Midbrain (tissue), 1 donor: ENCODE measurements at regions not wholly inside any gene's neighbourhood (a gene's known extent, or its start where the extent isn't known, plus 50 kb on each side); places are given as distances from the start of the nearest gene placed in this dataset.

Source experiments
- DNase-seq: peaks from one replicate; lab custom pipeline; 2025; lab: John Stamatoyannopoulos, UW

DNA sequence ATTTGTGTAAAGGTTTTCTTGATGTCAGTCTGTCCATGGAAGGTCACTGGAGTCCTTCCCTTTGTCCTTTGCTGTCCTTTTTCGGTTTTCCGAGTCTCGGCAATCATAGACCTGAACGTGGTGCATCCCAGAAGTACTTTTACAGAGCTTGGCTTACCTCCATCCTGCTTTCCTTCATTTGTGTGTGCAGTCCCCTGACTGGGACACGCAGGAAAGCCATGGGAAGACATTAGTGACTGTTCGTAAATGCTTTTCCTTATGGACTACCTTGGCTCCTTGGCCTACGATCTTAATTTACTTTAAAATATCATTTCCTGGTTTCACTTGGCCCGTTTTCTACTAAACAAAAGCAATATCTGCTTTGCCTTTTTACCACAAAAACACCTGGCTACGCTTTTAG, 328.4 kb upstream of the RARB start:
- no peak for DNase-seq

DNA sequence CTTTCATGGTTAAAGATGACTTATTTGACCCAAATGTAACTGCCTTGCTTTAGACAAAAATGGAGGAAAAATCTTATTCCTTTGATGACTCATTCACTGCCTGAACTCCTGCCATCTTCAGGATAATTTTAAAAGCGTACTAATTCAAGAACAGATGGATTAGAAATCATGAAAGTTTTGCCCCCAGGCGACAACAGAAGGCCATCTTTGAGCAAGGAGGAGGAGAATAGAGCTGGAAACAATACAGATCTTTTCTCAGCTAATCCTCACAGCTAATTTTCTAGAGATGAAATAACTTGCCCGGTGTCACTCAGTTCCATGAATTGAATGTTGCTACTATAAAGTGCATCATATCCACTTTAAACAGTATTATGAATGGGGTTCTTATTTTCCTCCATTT, 324.7 kb upstream of the RARB start:
- DNase-seq: no peak

DNA sequence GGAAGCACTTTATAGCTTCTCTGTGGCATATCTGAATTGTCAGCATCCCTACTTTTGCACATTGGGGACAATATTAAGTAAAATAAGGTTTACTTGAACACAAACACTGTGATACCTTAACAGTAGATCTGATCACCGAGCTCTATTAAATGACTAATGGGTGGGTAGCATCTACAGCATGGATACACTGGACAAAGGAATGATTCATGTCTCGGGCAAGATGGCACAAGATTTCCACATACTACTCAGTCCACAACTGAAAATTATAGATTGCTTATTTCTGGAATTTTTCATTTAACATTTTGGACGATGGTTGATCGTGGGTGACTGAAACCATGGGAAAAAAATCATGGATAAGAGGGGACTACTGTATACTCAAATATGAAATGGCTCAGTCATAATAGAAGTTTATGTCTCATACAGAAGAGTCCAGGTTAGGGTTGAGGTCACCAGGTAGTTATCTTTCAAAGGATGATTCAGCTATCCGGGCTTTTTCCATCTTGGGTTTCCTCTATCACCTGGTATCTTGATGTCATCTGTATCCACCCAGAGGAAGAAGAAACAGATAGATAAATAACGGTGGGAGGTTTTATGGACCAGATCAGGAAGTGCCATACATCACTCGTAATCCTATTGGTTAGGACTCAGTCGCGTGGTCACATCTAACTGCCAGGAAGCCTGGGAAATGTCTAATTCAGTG, 320.0 kb upstream of the RARB start:
- DNase-seq: no peak

DNA sequence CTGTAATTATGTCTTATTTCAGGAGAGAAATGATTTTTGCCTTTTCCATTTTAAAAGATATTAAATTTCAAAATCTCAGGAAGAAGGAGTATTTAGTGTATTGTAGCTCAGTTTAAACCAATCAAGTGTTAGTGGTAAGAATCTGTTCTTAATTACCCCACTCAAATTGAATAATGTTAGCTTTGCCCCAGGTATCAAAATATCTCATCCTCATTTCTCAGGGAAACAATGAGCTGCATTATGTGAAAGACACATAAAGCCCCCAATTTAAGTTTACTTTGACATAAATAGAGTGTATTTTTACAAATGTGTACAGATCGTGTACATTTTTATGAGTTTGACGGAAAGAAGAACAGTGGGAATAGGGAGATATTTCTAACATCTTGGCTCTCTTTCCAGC, 317.4 kb upstream of the RARB start:
- DNase-seq: no peak

DNA sequence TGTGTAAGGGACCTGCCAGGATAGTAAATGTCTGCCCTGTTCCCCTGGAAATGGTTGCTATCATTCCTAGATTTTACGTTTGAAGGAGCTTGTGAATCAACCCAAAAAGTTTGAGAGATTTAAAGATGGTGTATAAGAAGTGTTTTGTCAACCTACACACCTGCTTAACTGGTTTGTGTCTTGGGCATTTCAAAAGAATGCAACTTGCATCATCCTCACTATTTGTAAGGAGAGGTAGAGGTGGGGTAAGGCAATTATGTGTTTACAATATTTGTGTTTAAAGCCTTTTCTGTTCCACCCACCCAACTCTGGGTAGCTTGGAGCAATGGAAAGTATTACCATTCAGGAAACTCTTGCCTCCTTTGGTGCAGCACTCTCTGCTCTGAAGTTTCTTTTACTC, 314.2 kb upstream of the RARB start:
- DNase-seq: no peak

DNA sequence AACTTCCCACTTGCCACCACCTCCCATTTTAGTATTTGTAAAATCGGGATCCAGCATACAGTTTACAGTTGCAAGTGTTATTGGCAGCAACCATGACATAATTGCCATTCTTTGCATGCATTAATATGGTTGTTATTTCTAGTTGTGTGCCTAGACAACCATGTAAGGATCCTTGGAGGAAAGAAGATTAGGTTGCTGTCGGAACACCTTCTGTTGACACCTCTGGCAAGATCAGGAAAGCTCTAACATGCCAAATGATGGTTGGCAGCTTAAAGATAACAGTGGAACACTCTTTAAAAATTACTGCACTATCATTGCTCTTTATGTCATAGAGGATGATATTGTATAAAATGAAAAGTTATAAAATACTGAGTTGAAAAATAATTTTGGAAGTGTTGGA, 313.5 kb upstream of the RARB start:
- no peak for DNase-seq

DNA sequence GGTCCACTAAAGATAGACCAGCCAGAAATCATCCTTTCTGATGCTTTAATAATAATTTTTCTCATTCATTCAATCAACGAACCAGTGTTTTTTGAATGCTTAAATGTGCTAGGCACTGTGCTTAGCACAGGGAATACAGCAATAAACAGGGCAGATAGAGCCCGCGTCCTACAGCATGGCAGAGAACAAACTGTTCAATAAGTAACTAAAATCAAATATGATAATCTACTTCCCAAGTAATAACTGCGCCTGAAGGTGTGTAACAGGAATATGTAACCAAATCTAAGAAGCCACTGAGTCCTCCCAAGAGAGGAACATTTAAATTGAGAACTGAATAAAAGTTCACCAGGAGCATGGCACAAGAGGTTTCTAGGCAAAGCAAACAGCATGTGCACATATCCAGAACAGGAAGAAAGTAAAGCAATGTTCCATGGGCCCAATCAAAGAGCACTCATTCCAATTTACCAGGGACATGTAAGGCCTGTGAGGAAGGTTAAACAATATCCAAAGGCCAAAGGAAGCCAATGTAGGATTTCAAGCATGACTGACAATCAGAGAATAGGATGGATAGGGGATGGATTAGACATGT, 311.0 kb upstream of the RARB start:
- DNase-seq: no peak

DNA sequence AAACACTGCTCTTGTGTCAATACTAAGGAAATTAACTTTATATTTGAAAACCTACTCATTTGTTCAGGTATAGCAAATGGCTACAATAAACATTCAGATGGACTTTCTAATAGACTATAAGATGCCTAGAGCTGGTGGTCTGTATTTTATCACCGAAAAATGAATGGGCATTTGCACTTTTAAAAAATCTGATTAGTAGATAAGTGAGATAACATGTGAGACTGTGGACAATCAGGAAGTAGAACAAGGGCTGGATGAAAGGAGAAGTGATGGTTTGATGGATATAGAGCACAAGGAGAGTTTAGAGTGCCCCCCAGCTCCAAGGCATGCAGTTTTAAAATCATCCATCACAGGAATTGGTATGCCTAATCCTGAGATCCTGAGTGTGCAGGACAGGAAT, 308.4 kb upstream of the RARB start:
- DNase-seq: no peak

DNA sequence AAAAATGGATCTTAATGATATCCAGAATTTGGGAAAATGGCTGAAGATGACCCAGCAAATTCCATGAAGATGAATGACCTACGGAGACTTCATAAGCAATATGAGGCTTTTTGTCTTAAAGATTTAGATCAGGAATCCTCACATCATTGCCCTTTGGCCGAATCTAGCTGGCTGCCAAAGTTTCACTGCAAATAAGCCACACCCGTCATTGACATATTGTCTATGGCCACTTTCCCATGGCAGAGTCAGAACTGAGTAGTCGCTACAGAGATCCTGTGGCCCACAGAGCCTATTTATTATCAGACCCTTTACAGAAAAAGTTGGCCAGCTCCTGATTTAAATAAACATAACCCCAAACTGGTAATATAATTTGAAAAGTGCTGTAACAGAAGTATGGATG, 307.4 kb upstream of the RARB start:
- no peak for DNase-seq

DNA sequence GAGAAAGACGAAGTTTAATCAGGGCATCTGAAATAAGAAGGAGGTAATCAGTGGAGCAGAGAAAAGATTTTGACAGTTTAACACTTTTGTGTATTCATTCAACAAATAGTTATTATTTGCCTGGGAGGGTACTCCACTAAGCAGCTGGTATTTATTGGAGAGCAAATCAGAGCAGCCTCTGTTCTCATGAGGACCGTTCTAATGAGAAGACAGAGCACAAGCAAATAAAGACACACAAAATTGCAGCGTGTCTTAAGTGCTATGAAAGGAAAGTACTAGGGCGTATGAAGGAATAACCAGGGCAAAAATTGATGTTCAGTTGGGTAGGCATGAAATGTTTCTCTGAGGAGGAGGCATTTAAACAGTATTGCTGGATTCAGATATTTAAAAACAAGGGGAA, 302.9 kb upstream of the RARB start:
- DNase-seq: no peak

DNA sequence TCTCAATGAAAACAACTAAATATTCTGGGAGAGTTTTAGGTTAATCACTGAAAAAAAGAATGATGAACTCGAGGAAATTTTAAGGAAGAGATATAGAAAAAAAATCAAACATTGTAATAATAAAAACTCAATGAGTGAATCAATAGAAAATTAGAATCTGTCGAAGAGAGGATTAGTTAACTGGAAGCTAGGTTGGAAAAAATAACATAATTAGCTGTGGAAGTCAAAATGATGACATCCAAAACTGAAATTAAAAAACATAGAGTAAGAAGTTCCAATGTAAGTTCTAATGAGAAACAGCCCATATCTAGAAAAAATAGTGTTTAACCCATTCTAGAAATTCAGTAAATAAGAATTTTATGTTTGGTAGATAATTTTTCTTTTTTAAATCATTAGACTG, 299.3 kb upstream of the RARB start:
- no peak for DNase-seq

DNA sequence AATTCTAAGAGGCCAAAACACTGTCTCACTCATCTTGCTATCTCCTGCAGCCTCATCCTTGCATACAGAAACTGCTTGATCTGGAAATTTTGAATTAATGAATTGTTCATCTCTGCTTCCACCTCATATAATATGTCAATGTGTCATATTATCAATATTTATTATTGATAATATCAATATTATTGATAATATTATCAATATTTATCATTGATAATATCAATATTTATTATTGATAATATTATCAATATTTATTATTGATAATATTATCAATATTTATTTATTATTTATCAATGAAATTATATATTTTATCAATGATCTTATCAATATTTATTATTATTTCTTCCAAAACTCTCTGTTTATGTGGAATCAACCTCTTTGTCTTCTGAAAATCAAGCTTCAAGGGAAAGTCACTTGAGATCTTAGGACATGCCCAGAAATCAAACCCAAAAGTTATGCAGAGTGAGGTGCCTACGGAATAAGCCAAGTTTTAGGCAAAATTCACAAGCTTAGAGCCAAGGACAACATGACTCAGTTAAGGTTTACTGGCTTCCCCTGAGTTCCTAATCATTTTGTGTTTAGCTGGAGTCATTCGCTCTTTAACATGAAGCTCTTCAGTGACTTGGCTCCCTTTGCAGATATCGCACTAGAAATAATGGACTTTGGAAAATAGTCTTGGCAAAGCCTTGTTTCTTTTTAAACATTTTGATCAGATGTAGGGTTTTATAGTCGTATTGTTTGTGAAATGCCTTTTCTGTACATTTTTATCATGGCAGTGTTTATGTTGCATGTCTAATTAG, 297.1 kb upstream of the RARB start:
- no peak for DNase-seq

DNA sequence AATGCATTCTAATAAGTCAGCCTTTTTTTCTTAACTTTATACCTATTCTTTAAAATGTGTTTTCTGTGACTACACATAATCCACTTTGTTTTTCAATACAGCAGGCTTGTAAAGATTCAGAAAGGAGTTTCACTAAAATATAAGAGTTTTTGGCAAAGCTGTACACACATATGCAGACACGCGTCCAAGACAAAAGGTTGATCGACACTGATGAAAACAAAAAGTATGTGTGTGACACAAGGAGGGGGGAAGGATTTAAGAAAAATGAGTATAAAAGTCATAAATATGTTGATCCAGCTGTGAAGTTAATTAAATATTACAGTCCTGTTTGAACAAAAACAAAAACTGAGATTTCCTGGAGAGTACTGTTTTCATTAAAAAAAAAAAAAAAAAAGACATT, 294.5 kb upstream of the RARB start:
- DNase-seq: no peak

DNA sequence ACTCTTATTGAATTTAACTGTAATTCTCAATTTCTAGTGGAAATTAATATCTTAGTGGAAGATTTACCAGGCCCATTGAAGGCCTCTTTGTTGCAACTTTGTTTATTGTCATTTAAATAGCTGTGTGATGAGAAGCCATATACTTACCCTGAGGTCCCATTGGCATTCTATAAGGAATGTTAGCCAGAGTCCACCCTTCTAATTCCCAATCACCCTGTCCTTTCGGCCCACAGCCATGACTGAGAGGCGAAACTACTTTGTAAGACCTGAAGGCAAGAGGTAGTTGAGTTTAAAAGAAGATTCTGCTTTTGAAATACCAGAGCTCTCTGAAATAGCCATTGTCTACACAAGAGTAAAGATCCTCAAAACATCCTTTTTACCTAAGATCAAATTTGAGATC, 290.5 kb upstream of the RARB start:
- DNase-seq: no peak

DNA sequence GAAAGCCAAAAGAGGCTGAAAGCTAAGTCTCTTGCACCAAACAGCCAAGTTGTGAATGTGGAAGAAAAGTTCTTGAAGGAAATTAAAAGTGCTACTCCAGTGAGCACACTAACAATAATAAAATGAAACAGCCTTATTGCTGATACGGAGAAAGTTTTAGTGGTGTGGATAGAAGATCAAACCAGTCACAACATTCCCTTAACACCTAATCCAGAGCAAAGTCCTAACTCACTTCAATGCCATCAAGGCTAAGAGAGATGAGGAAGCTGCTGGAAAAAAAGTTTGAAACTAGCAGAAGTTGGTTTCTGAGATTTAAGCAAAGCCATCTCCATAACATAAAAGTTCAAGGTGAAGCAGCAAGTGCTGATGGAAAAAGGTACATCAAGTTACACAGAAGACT, 288.8 kb upstream of the RARB start:
- DNase-seq: no peak

DNA sequence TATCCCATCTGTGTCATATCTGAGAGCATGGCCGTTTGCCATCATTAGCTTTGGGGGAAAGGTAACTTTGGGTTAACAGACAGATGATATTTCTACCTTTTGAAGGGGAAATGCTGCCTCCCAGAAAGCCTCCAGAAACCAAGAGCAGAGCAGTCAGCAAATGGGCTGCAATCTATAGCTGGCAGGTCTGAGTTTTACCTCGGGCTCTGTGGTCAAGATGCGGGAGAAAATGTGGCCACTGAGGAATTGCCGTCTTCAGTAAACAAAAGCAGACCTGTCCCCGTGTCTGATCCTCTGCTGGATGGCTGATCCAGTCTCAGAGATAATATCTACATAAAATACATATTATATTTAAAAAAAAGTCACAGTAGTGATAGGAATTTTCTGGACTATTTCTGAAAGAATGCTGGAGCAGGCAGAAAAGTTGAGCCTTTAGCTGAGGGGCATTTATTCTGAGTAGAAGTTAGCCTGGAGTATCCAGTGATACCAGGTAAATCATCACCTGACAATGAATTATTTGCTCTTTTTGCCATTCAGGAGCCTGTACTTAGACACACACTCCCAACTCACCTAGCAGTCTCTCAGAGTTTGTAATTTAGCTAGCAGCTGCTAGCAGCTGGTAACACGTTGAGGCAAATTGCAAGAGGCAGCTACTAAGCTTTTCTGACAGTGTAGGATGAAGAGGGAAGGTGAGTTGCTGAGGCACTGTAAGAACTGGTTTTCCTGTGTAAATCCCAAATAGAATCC, 285.3 kb upstream of the RARB start:
- no peak for DNase-seq

DNA sequence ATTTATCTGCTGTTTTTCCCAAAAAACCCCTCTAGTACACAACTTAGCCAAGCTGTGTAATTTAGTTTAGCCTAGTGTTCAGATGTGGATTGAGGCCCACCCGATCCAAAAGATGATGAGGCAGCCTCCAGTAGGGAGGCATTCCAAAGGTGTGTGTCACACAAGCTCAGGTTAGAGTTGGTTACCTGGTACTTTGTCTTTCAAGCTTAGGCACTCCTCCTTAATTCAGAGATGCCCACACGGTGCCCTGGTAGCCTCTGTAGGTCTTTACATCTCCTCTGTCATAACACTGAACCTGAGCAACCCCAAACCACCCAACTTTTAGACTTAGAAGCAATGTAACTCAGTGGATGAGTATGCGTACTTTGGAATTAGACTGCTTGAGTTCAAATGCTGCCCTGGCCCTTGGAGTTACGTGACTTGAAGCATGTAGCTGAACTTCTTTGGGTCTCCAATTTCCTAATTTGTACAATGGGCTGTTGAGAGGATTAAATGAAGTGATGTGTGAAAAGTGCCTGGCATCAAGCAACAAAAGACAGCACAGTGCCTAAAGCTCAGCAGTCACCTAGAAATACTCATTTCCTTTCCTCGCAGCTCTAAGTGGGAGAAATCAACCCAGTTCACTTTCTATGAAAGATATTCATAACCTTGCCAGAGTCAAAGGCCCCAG, 284.6 kb upstream of the RARB start:
- DNase-seq: no peak

DNA sequence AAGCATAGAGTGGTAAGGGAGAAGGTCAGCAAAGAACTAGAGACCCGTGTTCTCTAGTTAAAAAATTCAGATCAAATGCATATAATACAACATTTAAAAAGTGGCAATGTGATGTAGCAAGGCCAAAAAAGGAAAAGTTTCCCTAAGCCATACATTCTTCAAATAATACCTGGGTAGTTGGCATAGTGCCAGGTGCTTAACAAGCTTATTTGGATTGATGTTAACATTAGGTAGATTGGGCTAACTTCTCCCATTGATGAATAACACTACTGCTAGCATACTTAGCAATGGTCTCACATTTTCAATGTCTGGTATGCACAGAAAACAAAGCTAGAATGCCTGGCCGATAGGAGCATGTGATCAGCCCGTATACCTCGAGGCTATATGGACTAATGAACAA, 283.6 kb upstream of the RARB start:
- no peak for DNase-seq

DNA sequence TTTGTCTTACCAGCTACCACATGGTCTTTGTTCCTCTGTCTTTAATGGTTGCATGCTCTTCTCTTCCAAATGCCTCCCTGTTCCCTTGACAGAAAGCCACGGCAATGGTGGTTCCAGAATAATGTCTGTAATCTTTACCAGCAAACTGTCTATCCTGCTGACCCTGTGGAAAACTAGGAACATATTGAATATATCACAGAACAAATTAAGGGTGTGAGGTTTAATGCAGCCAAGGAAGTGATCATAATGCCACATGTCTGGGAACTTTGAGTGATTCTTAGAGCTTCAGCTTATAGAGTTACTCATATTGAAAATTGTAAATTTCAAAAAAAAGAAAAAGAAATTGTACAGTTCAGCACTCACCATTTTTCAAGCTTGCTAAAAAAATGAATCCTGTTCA, 282.9 kb upstream of the RARB start:
- no peak for DNase-seq

DNA sequence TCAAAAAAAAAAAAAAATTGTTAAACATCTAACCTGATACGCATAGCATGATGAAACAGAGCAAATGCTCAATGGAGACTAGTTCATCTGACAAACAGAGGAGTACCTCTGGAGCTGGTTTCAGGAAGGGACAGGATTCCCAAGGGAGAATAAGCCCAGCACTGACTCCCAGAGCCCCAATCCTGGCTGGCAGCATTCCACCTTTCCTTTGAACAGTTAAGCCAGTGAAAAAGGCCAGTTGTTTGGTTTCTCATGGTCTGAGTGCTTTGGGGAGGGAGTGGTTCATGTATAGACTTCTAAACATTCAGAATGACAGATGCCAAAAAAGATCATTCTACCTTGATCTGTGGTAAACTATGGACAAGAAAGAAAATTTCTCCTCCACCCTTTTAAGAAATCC, 277.9 kb upstream of the RARB start:
- no peak for DNase-seq

DNA sequence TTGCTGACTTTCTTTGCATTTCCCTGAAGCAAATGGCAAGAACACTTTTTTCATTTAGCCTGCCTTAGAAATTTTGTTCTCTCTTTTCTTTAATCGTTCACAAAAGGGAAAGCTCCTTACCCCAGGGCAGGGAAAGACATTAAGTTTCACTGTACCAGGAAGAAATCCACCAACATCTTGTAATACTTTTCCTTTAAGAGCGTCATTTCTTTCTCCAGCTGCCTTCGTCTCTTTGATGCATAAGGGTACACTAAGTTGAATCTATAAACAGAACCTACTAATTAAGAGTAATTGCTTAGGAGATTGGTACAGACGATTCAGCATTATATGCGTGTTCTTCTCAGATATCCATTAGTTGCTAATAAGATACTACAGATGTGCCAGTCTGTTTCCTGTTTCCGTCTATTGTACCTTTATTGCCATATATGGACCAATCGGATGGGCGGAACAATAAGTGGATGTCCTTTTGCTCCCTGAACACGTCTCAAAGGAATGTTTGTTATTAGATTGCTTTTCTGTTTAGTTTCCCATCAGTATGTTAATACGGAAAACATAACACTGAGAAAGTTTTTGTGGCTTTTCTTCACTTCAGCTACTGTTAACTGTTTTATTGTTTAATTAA, 276.7 kb upstream of the RARB start:
- no peak for DNase-seq

DNA sequence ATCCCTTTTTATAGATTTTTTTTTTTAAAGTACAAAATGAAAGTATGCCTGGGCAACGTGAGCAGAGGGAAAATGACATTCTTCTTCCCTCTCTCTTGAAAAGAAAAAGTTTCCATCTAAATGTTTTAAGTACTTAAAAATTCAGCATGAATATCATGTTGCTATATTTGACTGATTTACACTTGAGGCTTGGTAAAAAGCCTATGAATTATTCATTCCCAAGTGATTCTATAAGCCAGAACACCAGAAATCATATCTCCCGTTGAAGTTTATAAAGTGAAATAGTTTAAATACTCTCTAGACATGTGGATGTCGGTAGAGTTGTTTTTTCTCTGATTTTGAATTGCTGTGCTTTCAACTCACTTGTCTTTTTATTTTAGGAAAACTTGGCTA, 276.2 kb upstream of the RARB start:
- DNase-seq: no peak
